CD4-positive, alpha-beta T cell treated with Interleukin-1 beta for 1 hour (primary cell): ENCODE measurements at regions not wholly inside any gene's neighbourhood (a gene's known extent, or its start where the extent isn't known, plus 50 kb on each side); places are given as distances from the start of the nearest gene placed in this dataset.

ENCODE experiments used
- DNase-seq, 2 donors: peaks; one replicate each; pipeline ENCODE4 v3.0.0-alpha.2; 2020 to 2022

GRCh38 chr4:137310166-137310565 lies 222.1 kb downstream of the PCDH18 start:
- DNase-seq: no peak

GRCh38 chr4:137309424-137309823 lies 222.9 kb downstream of the PCDH18 start:
- no peak for DNase-seq

GRCh38 chr4:137307806-137308205 lies 224.5 kb downstream of the PCDH18 start:
- DNase-seq: no peak

- DNase-seq: no peak
Measured at GRCh38 chr4:137300776-137301175, 231.5 kb downstream of the PCDH18 start.

- DNase-seq: no peak
Measured at GRCh38 chr4:137299281-137299680, 233.0 kb downstream of the PCDH18 start.

- DNase-seq: no peak
Measured at GRCh38 chr4:137293281-137293680, 239.0 kb downstream of the PCDH18 start.

GRCh38 chr4:137283737-137284136 lies 248.6 kb downstream of the PCDH18 start:
- no peak for DNase-seq

- DNase-seq: no peak
Measured at GRCh38 chr4:137278431-137278830, 253.9 kb downstream of the PCDH18 start.

- no peak for DNase-seq
Measured at GRCh38 chr4:137274404-137274803, 257.9 kb downstream of the PCDH18 start.

- no peak for DNase-seq
Measured at GRCh38 chr4:137267024-137267423, 265.3 kb downstream of the PCDH18 start.

- DNase-seq: no peak
Measured at GRCh38 chr4:137266511-137266910, 265.8 kb downstream of the PCDH18 start.

- no peak for DNase-seq
Measured at GRCh38 chr4:137263206-137263605, 269.1 kb downstream of the PCDH18 start.

GRCh38 chr4:137253949-137254348 lies 278.3 kb downstream of the PCDH18 start:
- no peak for DNase-seq

- DNase-seq: no peak
Measured at GRCh38 chr4:137249112-137249511, 283.2 kb downstream of the PCDH18 start.

- DNase-seq: no peak
Measured at GRCh38 chr4:137238456-137239162, 293.7 kb downstream of the PCDH18 start.

- no peak for DNase-seq
Measured at GRCh38 chr4:137226900-137227299, 305.4 kb downstream of the PCDH18 start.

- no peak for DNase-seq
Measured at GRCh38 chr4:137226221-137226620, 306.1 kb downstream of the PCDH18 start.

- DNase-seq: no peak
Measured at GRCh38 chr4:137213372-137214173, 318.7 kb downstream of the PCDH18 start.

- no peak for DNase-seq
Measured at GRCh38 chr4:137212601-137213000, 319.7 kb downstream of the PCDH18 start.

GRCh38 chr4:137209240-137209639 lies 323.1 kb downstream of the PCDH18 start:
- no peak for DNase-seq

- no peak for DNase-seq
Measured at GRCh38 chr4:137206781-137207180, 325.5 kb downstream of the PCDH18 start.

- DNase-seq: no peak
Measured at GRCh38 chr4:137203601-137204000, 328.7 kb downstream of the PCDH18 start.

- DNase-seq: no peak
Measured at GRCh38 chr4:137200322-137200721, 332.0 kb downstream of the PCDH18 start.

- DNase-seq: no peak
Measured at GRCh38 chr4:137198791-137199190, 333.5 kb downstream of the PCDH18 start.
